ENCODE measurements at regions not wholly inside any gene's neighbourhood (a gene's known extent, or its start where the extent isn't known, plus 50 kb on each side); places are given as distances from the start of the nearest gene placed in this dataset.

GRCh38 chr11:70650075-70650909 is 252.0 kb downstream of the CTTN start (continued):
- TF ChIP-seq PRDM10 (IDR thresholded peaks at IDR 0.05; ENCODE audit: partially characterized antibody) (no peak), MBD1 (CRISPR knock-in tag; IDR thresholded peaks at IDR 0.05) (no peak), ZNF175 (CRISPR knock-in tag; IDR thresholded peaks at IDR 0.05; ENCODE audit: low read depth) (peak; percentile 85), DMBX1 (CRISPR knock-in tag; IDR thresholded peaks at IDR 0.05; ENCODE audit: borderline replicate concordance) (peak; percentile 94), ZEB2 (IDR thresholded peaks at IDR 0.05) (no peak), MLX (CRISPR knock-in tag; conservative IDR thresholded peaks at IDR 0.05) (no peak), PTRF (tag; IDR thresholded peaks at IDR 0.05) (peak; percentile 53; the same call in 1 of the 2 replicates), CXXC5 (CRISPR knock-in tag; IDR thresholded peaks at IDR 0.05) (peak; percentile 75), ZNF24 (IDR thresholded peaks at IDR 0.05) (peak; percentile 42; the same call in 1 of the 2 replicates), CHD2 (IDR thresholded peaks at IDR 0.05; ENCODE audit: low read depth, low read length) (no peak), TFAM (CRISPR knock-in tag; conservative IDR thresholded peaks at IDR 0.05) (no peak), RFX7 (CRISPR knock-in tag; IDR thresholded peaks at IDR 0.05) (no peak), ID3 (CRISPR knock-in tag; IDR thresholded peaks at IDR 0.05) (no peak), ID3 (tag; IDR thresholded peaks at IDR 0.05) (no peak), ELK1 (CRISPR knock-in tag; IDR thresholded peaks at IDR 0.05) (no peak)
- TF ChIP-seq, protein P1, sequence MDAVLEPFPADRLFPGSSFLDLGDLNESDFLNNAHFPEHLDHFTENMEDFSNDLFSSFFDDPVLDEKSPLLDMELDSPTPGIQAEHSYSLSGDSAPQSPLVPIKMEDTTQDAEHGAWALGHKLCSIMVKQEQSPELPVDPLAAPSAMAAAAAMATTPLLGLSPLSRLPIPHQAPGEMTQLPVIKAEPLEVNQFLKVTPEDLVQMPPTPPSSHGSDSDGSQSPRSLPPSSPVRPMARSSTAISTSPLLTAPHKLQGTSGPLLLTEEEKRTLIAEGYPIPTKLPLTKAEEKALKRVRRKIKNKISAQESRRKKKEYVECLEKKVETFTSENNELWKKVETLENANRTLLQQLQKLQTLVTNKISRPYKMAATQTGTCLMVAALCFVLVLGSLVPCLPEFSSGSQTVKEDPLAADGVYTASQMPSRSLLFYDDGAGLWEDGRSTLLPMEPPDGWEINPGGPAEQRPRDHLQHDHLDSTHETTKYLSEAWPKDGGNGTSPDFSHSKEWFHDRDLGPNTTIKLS (IDR thresholded peaks at IDR 0.05; ENCODE audit: borderline replicate concordance, low read depth), result no peak
- TF ChIP-seq, protein P2, sequence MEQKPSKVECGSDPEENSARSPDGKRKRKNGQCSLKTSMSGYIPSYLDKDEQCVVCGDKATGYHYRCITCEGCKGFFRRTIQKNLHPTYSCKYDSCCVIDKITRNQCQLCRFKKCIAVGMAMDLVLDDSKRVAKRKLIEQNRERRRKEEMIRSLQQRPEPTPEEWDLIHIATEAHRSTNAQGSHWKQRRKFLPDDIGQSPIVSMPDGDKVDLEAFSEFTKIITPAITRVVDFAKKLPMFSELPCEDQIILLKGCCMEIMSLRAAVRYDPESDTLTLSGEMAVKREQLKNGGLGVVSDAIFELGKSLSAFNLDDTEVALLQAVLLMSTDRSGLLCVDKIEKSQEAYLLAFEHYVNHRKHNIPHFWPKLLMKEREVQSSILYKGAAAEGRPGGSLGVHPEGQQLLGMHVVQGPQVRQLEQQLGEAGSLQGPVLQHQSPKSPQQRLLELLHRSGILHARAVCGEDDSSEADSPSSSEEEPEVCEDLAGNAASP (IDR thresholded peaks at IDR 0.05), result no peak

Data from K562 (cell line).